ENCODE measurements at regions not wholly inside any gene's neighbourhood (a gene's known extent, or its start where the extent isn't known, plus 50 kb on each side); places are given as distances from the start of the nearest gene placed in this dataset.

DNA sequence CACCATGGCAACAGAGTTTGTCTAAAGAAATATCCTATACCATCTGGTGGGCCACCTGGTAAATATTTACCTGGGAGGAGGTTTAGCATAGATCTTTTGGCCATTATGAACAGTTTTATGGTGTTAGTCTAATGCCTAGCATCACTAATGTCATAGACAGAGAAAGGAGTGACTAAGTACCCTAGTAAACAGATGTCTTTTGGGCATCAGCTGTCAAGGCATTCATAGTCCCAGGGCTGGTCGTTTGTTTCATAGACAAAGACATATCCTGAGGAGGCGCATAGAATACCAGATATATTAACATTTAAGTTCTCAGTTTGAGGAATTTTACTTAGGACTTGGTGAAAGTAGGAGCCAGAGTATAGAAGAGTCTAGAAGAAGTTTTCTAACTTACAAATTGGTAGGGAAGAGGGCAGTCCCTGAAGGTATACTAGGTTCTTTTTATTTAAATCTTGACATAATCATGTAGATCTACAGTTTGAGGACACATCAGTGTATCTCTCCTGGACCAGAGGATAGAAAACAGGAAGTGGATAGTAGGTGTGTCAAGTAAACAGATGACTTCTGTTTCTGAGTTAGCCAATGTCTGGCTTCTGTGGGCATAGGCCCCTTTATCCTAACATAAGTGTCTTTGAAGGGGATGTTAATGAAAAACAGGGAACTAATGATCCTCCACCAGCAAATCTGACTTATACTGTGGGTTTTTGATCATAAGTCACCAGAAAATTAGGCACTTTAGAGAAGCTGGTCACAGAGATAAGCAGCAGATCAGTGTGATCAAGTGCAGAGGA, 105.0 kb upstream of the PRSS3 start:
- TF ChIP-seq, protein P1, sequence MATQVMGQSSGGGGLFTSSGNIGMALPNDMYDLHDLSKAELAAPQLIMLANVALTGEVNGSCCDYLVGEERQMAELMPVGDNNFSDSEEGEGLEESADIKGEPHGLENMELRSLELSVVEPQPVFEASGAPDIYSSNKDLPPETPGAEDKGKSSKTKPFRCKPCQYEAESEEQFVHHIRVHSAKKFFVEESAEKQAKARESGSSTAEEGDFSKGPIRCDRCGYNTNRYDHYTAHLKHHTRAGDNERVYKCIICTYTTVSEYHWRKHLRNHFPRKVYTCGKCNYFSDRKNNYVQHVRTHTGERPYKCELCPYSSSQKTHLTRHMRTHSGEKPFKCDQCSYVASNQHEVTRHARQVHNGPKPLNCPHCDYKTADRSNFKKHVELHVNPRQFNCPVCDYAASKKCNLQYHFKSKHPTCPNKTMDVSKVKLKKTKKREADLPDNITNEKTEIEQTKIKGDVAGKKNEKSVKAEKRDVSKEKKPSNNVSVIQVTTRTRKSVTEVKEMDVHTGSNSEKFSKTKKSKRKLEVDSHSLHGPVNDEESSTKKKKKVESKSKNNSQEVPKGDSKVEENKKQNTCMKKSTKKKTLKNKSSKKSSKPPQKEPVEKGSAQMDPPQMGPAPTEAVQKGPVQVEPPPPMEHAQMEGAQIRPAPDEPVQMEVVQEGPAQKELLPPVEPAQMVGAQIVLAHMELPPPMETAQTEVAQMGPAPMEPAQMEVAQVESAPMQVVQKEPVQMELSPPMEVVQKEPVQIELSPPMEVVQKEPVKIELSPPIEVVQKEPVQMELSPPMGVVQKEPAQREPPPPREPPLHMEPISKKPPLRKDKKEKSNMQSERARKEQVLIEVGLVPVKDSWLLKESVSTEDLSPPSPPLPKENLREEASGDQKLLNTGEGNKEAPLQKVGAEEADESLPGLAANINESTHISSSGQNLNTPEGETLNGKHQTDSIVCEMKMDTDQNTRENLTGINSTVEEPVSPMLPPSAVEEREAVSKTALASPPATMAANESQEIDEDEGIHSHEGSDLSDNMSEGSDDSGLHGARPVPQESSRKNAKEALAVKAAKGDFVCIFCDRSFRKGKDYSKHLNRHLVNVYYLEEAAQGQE (IDR thresholded peaks at IDR 0.05) = no peak
- TF ChIP-seq, protein P2, sequence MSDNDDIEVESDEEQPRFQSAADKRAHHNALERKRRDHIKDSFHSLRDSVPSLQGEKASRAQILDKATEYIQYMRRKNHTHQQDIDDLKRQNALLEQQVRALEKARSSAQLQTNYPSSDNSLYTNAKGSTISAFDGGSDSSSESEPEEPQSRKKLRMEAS (IDR thresholded peaks at IDR 0.05) = no peak
- TF ChIP-seq EGR1 (IDR thresholded peaks at IDR 0.05; ENCODE audit: low read depth in 2 of 2) (no peak), SP1 (IDR thresholded peaks at IDR 0.05) (no peak), YY1 (IDR thresholded peaks at IDR 0.05) (no peak), RAD21 (IDR thresholded peaks at IDR 0.05) (no peak)
- TF ChIP-seq, protein P3, sequence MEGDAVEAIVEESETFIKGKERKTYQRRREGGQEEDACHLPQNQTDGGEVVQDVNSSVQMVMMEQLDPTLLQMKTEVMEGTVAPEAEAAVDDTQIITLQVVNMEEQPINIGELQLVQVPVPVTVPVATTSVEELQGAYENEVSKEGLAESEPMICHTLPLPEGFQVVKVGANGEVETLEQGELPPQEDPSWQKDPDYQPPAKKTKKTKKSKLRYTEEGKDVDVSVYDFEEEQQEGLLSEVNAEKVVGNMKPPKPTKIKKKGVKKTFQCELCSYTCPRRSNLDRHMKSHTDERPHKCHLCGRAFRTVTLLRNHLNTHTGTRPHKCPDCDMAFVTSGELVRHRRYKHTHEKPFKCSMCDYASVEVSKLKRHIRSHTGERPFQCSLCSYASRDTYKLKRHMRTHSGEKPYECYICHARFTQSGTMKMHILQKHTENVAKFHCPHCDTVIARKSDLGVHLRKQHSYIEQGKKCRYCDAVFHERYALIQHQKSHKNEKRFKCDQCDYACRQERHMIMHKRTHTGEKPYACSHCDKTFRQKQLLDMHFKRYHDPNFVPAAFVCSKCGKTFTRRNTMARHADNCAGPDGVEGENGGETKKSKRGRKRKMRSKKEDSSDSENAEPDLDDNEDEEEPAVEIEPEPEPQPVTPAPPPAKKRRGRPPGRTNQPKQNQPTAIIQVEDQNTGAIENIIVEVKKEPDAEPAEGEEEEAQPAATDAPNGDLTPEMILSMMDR (IDR thresholded peaks at IDR 0.05; ENCODE audit: low read depth, low read length, missing input control) = no peak
- TF ChIP-seq, protein P4, sequence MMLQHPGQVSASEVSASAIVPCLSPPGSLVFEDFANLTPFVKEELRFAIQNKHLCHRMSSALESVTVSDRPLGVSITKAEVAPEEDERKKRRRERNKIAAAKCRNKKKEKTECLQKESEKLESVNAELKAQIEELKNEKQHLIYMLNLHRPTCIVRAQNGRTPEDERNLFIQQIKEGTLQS (IDR thresholded peaks at IDR 0.05) = no peak
- WGBS = 69% methylated on average over 2 of the region's 2 CpGs
- H3K36me3 ChIP-seq (ENCODE audit: control insufficient read depth in 4 of 4, insufficient read depth in 3 of 4, low read depth in 1 of 4, low read length in 3 of 4) = no peaks in the 10 kb centered on the region
- peaks cover 0 to 2% (median 0%) of the 10 kb centered on the region in 4 donors for H3K27me3 ChIP-seq (ENCODE audit: control insufficient read depth in 4 of 4, insufficient read depth in 4 of 4, low read length in 3 of 4)
- H3K9me3 ChIP-seq (ENCODE audit: control insufficient read depth in 4 of 4, low read length in 3 of 4) = no peaks in the 10 kb centered on the region
- no peak overlapping the region for H3K9ac ChIP-seq (ENCODE audit: low read depth in 1 of 2, low read length in 2 of 2)
- no peak for DNase-seq (ENCODE audit: low spot score)
- H3K27ac ChIP-seq (ENCODE audit: low read depth in 1 of 2, low read length in 2 of 2) = no peak overlapping the region
- no peaks in the 10 kb centered on the region for H3K4me1 ChIP-seq (ENCODE audit: control insufficient read depth in 4 of 4, insufficient read depth in 4 of 4, low read length in 3 of 4)
- H3K4me3 ChIP-seq (ENCODE audit: low read depth in 1 of 3, low read length in 3 of 3) = no peak overlapping the region

DNA sequence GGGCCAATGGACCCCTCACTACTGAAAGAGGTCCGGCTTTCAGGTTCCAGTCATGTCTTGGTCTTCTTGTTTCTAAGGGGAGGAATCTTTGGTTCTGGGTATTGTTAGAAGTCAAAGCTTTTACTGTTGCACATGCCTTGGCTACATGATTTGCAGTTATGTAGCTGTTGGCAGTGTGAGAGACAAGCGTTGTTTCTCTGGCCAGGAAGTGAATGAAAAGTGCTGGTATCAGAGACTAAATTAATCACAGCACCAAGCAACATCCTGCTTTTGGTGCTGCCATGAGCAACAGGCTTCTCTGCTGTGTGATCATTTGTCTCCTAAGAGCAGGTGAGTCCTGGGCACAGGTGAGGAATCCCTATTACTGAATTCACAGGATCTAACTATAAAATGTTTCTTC, 100.1 kb upstream of the PRSS3 start:
- DNase-seq (ENCODE audit: low spot score) = no peak
- TF ChIP-seq, protein P1 (IDR thresholded peaks at IDR 0.05) = no peak
- TF ChIP-seq, protein P4 (IDR thresholded peaks at IDR 0.05) = no peak
- TF ChIP-seq RXRA (IDR thresholded peaks at IDR 0.05) (no peak), FOXA2 (IDR thresholded peaks at IDR 0.05) (no peak), EGR1 (IDR thresholded peaks at IDR 0.05; ENCODE audit: low read depth in 2 of 2) (no peak), SP1 (IDR thresholded peaks at IDR 0.05) (no peak), HNF4G (IDR thresholded peaks at IDR 0.05) (no peak), JUND (IDR thresholded peaks at IDR 0.05) (no peak), HNF4A (conservative IDR thresholded peaks at IDR 0.05) (no peak), YY1 (IDR thresholded peaks at IDR 0.05) (no peak), FOXA1 (IDR thresholded peaks at IDR 0.05) (no peak)
- TF ChIP-seq, protein P5, sequence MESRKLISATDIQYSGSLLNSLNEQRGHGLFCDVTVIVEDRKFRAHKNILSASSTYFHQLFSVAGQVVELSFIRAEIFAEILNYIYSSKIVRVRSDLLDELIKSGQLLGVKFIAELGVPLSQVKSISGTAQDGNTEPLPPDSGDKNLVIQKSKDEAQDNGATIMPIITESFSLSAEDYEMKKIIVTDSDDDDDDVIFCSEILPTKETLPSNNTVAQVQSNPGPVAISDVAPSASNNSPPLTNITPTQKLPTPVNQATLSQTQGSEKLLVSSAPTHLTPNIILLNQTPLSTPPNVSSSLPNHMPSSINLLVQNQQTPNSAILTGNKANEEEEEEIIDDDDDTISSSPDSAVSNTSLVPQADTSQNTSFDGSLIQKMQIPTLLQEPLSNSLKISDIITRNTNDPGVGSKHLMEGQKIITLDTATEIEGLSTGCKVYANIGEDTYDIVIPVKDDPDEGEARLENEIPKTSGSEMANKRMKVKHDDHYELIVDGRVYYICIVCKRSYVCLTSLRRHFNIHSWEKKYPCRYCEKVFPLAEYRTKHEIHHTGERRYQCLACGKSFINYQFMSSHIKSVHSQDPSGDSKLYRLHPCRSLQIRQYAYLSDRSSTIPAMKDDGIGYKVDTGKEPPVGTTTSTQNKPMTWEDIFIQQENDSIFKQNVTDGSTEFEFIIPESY (IDR thresholded peaks at IDR 0.05) = no peak
- TF ChIP-seq, protein P3 (IDR thresholded peaks at IDR 0.05; ENCODE audit: low read depth, low read length, missing input control) = no peak
- TF ChIP-seq, protein P2 (IDR thresholded peaks at IDR 0.05) = no peak

More for the DNA sequence above, 100.1 kb upstream of the PRSS3 start:
- WGBS = 86% methylated on average over 2 of the region's 2 CpGs
- no peaks in the 10 kb centered on the region for H3K36me3 ChIP-seq (ENCODE audit: control insufficient read depth in 4 of 4, insufficient read depth in 3 of 4, low read depth in 1 of 4, low read length in 3 of 4)
- H3K9ac ChIP-seq (ENCODE audit: low read depth in 1 of 2, low read length in 2 of 2) = no peak overlapping the region
- H3K27me3 ChIP-seq (ENCODE audit: control insufficient read depth in 4 of 4, insufficient read depth in 4 of 4, low read length in 3 of 4) = peaks cover 0 to 6% (median 2%) of the 10 kb centered on the region in 4 donors
- H3K4me3 ChIP-seq (ENCODE audit: low read depth in 1 of 3, low read length in 3 of 3) = no peak overlapping the region
- H3K27ac ChIP-seq (ENCODE audit: low read depth in 1 of 2, low read length in 2 of 2) = no peak overlapping the region
- H3K4me1 ChIP-seq (ENCODE audit: control insufficient read depth in 4 of 4, insufficient read depth in 4 of 4, low read length in 3 of 4) = no peaks in the 10 kb centered on the region
- H3K9me3 ChIP-seq (ENCODE audit: control insufficient read depth in 4 of 4, low read length in 3 of 4) = no peaks in the 10 kb centered on the region
